ENCODE measurements at regions not wholly inside any gene's neighbourhood (a gene's known extent, or its start where the extent isn't known, plus 50 kb on each side); places are given as distances from the start of the nearest gene placed in this dataset.

DNA sequence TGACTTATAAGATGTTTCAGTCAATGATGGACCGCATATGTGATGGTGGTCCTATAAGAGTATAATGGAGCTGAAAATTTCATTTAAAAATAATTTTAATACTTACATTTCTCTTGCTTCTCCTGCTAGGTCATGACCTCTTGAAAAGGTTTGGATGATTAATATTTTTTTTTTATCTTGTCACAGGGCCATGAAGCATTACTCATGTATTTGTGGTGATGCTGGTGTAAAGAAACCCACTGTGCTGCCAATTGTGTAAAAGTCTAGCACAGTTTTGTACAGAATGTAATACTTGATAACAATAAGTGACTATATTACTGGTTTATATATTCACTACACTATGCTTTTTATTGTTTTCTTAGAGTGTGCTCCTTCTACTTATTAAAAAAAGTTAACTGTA is 124.2 kb upstream of the CELF4 start:
- no peak for DNase-seq (ENCODE audit: low read depth)

DNA sequence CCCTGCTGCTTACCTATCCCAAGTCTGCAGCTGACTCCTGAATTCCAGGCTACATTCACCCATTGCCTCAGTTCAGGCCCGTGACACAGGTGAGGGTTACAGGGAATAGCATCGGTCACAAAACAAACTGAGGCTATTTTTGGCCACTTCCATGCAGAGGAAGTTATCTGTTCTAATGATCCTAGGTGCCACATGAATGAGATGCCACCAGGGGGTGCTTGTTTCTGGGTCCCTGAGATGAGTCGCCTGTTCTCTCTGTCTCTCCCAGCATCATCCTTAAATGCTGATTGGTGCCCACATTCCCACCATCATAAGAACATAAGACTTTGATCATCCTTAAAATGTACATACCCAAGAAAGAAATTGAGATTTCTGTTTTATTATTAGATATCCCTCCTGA is 119.0 kb upstream of the CELF4 start:
- DNase-seq (ENCODE audit: low read depth): no peak

DNA sequence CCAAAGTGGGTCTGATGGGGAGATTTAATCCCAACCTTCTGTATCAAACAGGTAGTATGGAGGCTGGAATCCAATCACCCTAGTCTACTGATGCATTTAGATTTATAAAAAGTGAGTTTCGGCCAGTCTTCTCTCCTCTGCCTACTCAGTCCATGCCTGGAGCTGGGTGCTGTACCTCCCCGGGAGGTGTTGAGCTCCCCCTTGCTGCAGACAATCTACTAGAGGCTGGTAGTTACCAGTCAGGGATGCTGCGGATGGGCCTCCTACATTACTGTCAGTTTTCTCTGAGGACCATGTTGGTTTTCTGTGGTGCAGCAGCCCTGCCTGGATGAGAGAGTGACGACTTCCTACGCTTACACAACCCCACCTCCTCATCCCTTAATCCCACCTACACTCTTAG is 118.6 kb upstream of the CELF4 start:
- DNase-seq (ENCODE audit: low read depth): no peak

DNA sequence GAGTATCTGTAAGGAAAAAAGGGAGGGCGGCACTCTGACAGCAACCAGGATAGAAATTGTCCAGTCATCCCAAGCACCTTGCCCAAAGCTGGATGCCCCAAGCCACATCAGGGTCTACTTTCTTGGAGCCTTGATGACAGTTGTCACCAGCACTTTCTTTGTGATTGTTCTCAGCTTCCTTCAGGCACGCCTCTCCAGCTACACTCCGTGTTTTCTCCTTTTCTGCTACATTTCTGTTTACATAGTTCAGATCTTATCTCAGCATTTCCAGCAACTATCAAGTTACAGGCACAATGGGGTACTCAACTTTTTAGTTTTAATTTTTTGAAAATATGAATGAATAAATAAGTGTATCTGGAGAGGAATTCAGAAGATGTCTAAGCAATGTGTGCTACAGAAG is 115.3 kb upstream of the CELF4 start:
- DNase-seq (ENCODE audit: low read depth): no peak

DNA sequence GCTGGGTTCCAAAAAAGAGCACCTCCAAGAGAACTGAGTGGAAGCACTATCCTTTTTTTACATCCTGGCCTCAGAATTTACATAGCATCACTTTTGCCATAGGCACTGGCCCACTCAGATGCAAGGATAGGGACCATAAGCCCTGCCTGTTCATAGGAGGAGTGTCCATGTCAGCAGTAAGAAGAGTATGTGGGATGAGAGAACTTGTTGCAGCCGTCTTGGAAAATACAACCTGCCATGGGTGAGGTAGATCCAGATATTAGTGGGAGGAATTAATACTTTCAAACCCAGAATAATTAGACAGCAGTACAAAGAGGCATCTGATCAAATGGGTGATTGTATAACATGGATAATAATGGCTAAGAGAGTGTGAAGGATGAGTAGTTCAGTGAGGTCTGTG is 110.7 kb upstream of the CELF4 start:
- DNase-seq (ENCODE audit: low read depth): no peak

DNA sequence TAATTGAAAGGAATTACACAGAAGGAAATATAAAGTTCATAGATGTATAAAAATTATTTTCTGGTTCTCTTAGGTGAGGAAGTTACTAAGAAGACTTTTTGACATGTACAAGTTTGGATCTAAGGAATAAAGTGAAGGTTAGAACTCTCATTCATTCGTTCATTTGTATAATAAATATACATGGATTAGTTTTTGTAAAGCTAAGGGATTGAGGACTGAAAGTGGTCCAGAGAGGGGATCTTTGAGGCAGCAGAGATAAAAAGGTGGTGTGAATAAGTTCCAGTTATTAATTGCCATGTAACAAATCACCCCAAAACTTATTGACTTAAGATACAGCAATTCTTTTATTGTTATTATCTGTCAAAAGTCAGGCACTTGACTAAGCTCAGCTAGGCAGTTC is 110.1 kb upstream of the CELF4 start:
- DNase-seq (ENCODE audit: low read depth): no peak

DNA sequence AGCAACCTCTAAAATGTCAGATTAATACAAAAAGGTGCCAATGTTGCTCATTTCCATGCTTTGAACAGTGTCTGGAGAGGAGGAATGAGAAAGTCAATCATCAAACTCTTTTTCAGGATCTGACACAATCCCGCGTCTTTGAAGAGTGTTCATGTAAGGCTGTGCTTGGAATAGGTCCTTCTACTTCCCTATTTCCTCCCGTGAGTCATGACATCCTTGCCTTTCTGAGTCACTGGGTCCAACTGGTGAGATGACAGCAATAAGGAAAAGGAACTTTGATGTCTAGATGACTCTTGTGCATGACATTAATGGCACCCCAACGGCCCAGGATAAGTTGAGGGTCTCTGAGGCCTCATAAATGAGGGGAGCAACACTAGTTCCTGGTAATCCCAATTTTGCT is 109.0 kb upstream of the CELF4 start:
- DNase-seq (ENCODE audit: low read depth): no peak

DNA sequence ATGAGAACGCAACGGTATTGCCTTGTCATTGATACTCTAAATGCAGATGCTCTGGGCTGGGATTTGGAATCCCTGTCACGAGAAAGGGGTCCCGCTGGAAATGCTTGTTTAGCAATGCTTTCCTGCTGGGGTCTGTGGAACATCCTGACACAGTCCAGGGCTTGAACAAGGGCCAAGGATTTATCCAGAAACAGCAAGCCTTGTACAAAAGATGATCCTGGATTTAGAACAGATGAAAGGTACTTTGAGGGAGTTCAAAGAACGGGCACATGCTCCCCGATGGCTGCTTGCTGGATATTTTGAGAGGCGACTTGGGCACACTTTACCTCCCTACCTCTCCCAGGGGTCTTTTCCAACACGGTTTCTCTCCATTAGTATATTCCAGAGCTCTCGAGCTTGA is 108.1 kb upstream of the CELF4 start:
- DNase-seq (ENCODE audit: low read depth): no peak

DNA sequence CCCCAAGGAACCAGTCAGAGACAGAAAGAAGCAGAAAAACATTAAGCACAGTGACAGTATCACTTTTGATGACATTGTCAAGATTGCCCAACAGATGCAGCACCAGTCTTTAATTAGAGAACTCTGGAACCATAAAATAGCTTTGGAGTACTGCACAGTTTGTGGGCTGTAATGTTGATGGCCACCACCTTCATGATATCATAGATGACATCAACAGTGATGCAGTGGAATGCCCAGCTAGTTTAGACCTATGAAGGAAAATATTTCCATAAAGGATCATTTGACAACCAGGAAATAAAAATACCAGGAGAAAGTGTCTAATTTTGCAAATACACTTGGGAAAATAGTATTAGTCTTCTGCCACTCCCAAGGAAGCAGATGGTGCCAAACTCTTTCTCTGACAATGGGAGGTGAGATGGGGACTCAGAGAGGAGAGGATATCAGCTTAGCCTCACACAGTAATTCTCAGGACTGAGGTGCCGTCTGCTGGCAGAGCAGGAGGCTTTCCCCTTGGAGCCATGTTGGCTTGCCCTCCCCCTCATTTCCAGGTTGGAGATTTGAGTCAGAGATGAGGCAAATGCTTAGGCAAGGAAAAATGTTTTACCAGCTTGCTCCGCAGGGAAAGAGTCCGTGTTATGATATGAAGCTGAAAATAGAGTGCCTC is 107.5 kb upstream of the CELF4 start:
- no peak for DNase-seq (ENCODE audit: low read depth)

DNA sequence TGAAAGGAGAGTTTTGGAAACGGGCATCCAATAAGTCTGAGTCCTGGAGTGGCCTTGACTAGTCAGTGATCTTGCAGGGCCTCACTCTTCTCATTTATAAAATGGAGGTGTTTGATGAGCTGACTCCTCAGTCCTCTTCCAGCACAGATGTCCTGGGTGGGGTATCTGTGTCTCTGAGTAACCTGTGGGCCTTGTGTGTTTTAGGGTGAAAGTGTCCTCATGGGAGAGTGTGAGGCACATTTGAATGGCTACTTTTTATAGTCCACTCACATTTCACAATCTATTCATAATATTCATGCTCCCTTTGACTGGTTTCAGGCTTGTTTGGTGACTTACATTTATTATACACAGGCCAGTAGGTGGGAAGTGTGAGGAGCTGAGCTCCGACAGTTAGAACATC is 106.4 kb upstream of the CELF4 start:
- no peak for DNase-seq (ENCODE audit: low read depth)

DNA sequence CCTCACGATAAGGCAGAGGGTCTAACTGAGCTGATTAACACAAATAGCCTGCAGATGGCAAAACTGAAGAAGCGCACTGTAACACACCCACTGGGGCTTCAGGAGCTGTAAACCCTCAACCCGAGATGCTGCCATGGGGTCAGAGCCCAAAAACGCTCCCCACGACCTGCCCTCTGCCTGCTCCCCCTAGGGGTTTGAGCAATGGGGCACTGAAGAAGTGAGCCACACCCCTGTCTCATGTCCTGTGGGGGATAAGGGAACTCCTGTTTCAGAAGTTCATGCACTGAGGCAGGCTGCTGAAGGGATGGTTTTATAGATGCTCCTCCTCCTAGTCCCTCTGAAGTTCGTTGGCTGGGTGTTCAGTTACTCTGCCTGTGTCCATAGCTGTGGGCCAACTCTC is 105.9 kb upstream of the CELF4 start:
- DNase-seq (ENCODE audit: low read depth): no peak

DNA sequence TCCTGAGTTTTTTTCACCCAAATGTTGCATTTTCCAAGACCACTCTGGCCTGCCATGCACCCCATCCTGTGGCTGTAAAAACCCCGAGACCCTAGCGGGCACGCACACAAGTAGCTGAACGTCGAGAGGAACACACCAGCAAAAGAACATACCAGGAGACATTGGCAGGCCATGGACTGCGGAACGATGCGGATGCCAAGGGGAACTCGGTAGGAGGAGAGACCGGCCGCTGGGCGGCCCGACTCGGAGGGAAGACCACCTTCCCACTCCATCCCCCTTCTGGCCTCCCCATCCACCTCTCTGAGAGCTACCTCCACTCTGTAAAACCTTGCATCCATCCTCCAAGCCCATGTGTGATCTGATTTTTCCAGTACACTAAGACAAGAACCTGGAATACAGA is 105.5 kb upstream of the CELF4 start:
- no peak for DNase-seq (ENCODE audit: low read depth)

DNA sequence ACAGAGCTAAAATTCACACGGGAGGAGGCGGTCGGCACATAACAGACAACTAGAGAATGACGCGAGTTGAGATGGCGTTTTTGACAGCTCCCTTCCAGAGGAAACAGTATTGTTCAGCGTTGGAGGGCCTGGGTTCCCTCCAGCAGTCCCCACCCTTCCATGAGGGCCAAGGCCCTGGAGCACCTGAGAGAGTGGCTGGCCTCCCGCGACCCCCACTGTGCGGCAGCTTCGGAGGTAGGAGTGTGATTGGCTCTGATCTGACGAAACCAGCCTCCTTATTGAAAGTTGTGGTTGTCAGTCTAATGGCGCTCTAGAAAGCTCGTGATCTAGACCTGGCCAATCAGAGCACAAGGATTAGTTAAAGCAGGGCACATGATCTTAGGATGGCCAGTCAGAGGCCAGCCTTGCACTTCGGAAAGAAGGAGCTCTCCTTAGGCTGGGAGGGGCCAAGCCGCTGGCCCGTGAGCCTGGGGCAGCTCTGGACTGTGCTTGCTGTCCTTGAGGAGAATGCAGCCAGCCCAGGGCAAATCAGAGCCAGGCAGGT is 104.5 kb upstream of the CELF4 start:
- DNase-seq (ENCODE audit: low read depth): no peak

DNA sequence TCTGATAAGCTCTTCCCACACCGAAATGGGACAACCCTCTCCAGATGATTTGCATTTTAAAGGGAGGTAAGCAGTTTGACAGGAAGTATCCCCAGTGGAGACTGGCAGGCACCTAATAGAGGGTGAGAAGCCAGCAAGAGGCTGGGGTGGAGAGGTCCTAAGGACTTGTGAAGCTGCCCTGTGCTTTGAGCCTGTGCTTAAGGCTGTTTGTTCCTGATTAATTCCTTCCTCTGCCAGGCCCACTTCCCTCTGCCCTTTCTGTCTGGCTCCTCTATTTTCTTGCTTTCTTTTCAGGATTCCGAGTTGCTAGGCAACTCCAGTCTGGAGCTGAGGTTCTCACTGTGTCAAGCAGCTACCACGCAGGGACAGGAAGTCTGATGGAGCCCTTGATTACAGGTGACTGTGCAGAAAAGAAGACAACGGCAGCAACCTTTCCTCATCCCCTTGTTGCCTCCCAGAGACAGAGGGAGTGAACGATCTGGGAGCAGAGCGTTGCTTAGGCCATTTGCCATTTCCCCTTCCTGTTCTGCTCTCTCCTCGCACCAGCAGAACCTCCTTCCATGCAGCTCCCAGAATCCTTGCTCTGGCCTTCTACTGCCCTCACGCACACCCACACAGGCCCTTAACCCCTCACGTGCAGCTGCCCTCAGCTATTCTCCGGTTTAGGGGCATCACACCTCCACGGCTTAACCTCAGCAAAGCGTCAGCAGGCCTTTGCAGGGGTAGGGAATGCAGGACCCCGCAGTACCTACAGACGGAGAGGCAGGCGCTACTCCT is 103.6 kb upstream of the CELF4 start:
- DNase-seq (ENCODE audit: low read depth): no peak

DNA sequence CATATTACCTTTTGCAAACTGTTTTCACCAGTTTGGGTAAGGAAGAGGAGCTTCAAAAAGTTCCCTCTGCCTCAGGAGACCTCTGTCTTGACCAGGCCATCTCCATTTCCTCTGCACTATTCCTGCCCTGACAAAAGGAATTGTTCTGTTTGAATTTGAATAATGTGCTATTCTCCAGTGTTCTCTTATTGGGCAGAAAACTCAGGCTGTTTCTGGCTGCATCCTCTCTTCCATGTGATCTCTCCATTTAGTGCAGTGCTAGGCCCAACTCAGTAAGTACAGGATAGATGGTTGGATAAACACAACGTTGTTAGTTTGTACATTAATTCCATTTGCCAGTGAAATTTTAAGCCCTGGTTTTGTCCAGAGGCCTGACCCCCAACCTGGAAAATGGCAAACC is 102.2 kb upstream of the CELF4 start:
- no peak for DNase-seq (ENCODE audit: low read depth)

DNA sequence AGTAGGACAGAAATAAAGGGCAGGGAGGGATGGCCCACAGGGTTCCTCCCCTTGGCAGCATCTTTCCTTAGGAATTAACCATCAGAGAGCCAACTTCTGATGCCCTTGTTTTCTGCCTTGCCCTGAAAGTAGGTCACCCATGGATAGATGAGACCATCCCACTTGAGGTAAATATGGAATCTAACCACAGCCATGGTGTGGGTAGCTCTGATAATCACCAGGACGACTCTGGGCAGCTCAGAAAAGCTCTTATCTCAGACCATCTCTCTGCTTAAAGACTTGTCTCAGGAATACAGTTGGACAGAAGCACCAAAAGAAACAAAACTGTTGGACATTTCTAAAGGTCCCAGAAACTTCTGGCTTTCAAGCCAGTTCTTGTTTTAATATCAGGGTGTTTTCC is 101.4 kb upstream of the CELF4 start:
- DNase-seq (ENCODE audit: low read depth): no peak

DNA sequence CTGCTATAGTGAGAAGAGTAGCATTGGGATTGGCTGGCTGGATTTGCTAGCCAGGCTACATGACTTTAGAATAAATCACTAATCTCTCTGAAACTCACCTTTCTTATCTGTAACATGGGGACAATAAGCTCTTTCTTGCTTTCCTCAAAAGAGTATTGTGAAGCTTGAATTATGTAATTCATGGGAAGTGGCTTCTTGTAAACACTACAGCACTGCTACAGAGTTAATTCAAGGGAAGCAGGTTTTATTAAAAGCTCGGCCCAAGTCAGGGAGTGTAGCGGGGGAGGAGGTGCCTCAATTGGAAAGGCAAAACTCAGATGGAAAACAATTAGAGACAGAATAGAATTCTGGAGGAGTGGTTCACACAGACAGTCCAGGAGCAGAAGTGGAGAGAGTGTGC is 100.9 kb upstream of the CELF4 start:
- DNase-seq (ENCODE audit: low read depth): no peak

DNA sequence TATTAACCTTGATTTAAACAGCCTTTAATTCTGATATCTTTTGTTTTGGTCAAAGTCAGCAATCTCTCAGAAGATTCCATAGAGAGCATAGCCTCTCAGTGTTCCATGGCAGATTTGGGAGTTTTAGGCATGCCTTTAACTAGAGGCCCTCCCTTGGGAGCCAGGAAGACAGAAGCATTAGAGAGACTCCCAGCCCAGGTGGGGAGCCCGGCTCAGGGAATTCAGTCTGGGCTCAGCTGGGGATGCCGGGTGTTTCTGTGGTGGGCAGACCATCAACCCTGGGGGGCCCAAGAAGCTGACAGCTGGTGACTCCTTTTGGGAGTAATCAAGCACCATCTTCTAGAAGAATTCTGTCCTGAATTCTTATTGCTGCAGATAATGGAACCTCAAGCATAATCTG is 99.7 kb upstream of the CELF4 start:
- no peak for DNase-seq (ENCODE audit: low read depth)

DNA sequence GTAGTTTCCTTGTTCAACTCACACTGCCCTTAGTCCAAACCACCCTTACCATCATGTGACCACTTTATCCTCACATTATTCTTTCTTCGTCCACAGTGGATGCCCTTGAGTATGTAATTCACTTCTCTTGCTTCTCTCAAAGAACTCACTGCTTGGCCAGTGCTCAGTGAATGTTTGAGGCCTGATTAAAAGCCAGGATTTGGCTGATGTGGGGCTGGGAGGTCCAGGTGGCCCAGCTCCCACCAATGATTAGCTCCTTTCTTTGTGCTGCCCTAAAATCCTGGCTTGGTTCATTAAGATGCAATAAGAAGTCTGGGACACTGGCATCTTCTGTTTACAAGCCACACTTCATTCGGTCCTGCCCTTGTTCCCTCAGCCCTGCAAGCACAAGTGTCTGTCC is 97.8 kb upstream of the CELF4 start:
- no peak for DNase-seq (ENCODE audit: low read depth)

DNA sequence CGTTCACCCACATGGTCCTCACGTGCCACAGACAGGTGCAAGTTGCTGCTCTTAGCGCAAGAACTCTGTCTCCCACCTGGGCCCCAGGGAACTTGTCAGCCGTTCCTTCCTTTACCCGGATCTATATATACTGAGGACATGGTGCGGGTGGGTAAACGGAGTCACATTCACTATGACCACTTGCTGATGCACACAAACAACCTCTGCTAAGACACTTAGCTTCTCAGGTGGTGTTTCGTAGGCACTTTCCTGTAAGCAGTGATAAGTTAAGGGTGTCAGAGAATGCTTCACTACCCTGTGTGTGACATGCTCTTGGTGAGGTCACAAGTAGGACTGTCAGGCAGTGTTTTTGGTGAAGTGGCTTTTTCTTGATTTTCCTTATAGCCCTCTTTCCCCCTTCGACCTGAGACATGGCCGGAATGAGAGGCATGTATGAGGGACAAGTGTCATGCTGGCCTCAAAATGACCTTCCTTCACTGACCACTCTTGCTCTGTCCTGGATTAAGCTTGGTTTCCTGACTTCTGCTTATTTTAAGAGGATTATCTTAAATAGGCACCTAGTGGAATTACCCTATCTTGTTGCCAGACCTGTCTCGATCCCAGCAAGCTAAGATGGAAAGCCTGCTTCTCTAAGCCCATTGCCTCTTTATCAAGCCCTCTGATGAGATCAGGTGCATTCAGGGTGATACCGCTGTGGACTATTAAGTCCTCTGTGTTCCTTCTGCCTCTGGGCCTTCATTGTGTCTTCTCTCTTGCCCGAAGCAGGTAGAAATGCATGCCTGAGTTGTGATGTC is 97.1 kb upstream of the CELF4 start:
- no peak for DNase-seq (ENCODE audit: low read depth)

DNA sequence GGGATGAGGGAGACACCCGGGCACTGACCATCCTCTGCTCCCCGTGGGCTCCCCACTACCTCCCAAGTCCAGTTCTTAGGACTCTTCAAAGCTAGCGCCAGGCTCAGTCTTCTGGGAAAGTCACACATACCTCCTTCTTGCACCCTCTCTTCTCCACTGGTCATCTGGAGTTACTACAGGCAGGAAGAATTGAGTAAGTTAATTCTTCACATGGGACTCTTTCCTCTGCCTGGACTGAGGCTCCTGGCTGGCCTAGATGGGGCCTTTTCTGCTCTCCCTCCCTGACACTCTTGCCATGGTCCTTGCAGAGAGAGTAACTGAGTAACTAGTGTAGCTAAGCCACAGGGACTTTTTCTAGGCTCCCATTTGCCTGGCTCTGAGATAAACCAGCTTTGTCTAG is 96.5 kb upstream of the CELF4 start:
- DNase-seq (ENCODE audit: low read depth): no peak

DNA sequence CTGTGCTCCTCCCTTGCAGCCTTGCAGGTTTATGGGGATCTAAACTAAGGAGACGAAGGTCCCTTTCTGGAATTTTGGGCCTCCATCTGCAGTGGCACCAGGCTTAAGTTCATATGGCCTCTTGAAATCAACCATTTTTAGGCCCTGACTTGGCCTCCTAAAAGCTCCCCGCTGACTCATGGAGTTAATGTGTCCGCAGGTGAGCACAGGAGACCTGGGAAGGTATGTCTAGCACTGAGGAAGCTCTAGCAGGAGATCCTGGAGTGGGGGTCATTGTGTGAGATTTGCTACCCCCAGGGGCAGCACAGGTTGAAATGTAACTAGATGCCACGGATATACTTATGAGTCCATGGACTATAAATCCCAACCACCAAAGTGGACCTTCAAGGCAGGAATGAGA is 95.9 kb upstream of the CELF4 start:
- no peak for DNase-seq (ENCODE audit: low read depth)

DNA sequence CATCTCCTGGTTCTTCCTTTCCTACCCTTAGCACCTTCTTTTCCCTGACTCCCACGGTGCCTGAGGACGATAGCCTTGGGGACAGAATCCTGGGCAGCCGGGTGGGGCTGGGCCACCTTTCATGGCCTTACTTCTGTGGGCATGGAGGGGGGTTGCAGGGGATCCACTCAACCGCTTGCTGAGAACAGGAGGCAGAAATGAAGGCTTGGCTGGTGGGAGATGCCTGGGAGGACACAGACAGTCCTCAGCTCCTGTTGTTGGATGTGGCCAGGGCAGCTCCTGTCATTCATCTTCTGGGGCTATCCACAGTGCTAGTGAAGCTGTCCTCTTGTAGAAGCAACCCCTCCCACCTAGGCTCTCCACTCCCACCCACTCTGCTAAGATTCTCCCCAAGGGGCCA is 95.5 kb upstream of the CELF4 start:
- no peak for DNase-seq (ENCODE audit: low read depth)

All from EH (cell line).